PC-3 (cell line): ENCODE measurements at regions not wholly inside any gene's neighbourhood (a gene's known extent, or its start where the extent isn't known, plus 50 kb on each side); places are given as distances from the start of the nearest gene placed in this dataset.
A peak's percentile ranks its signal among the peaks of the same experiment; 100 is the strongest.

Source experiments
- ATAC-seq: fragments of 200-7000 bp; cut with Tn5 transposase; 2 replicates; pipeline ENCODE4 v1.9.1; 2020; ENCODE audit warnings: mild to moderate bottlenecking, moderate library complexity
- BruUV-seq: library from RNA; stranded (reverse); fragments of 400-500 nt; replicated peaks from 2 replicates; lab custom pipeline; 2021; lab: Mats Ljungman, UMichigan
- CTCF ChIA-PET: fragments of 300-600 bp; sonication (Branson Sonifier 250); formaldehyde crosslinking; loops from one replicate; lab custom pipeline; 2022; ENCODE audit warnings: antibody characterized with exemption; lab: Charles Lee
- POLR2A ChIA-PET: fragments of 300-600 bp; sonication (Branson Sonifier 250); formaldehyde crosslinking; loops from one replicate; lab custom pipeline; 2022; ENCODE audit warnings: antibody characterized with exemption; ENCODE audit not compliant: unreplicated experiment; lab: Charles Lee
- DNase-seq: peaks from one replicate; pipeline ENCODE4 v3.0.0-alpha.2; 2015
- H2AFZ ChIP-seq: fragments of 300-600 bp; sonication (generic); 2 replicates; pipeline ENCODE4 v1.6.0; 2016; ENCODE audit warnings: antibody characterized with exemption, low read length
- H3F3A ChIP-seq: fragments of 300-600 bp; sonication (generic); one replicate; pipeline ENCODE4 v1.6.0; 2017; ENCODE audit warnings: antibody characterized with exemption, low read length, control low read depth, mild to moderate bottlenecking; ENCODE audit not compliant: unreplicated experiment
- H3K27ac ChIP-seq: fragments of 300-600 bp; sonication (generic); 2 replicates; pipeline ENCODE4 v1.5.1; 2016; ENCODE audit warnings: mild to moderate bottlenecking, low read length
- H3K27me3 ChIP-seq: fragments of 300-600 bp; sonication (generic); 2 replicates; pipeline ENCODE4 v1.6.1; 2016; ENCODE audit warnings: low read length, mixed read lengths
- H3K36me3 ChIP-seq: fragments of 300-600 bp; sonication (generic); 2 replicates; pipeline ENCODE4 v1.6.1; 2016; ENCODE audit warnings: low read depth, mixed run types, low read length, mixed read lengths
- H3K4me1 ChIP-seq: fragments of 300-600 bp; sonication (generic); 2 replicates; pipeline ENCODE4 v1.5.1; 2016; ENCODE audit warnings: low read length; ENCODE audit not compliant: insufficient read depth
- H3K4me2 ChIP-seq: fragments of 300-600 bp; sonication (generic); 2 replicates; pipeline ENCODE4 v1.6.0; 2016; ENCODE audit warnings: low read length
- H3K4me3 ChIP-seq: fragments of 300-600 bp; sonication (generic); 2 replicates; pipeline ENCODE4 v1.5.1; 2016; ENCODE audit warnings: mild to moderate bottlenecking, low read length, mixed read lengths
- H3K79me2 ChIP-seq: fragments of 300-600 bp; sonication (generic); 2 replicates; pipeline ENCODE4 v1.6.1; 2017; ENCODE audit warnings: low read length, mixed read lengths
- H3K9ac ChIP-seq: fragments of 300-600 bp; sonication (generic); 2 replicates; pipeline ENCODE4 v1.6.0; 2016; ENCODE audit warnings: mild to moderate bottlenecking, low read length
- H3K9me2 ChIP-seq: fragments of 300-600 bp; sonication (generic); replicated peaks from 2 replicates; pipeline ENCODE4 v1.6.1; 2016; ENCODE audit warnings: mixed run types, low read length, mixed read lengths
- H3K9me3 ChIP-seq: fragments of 300-600 bp; sonication (generic); 2 replicates; pipeline ENCODE4 v1.6.1; 2016; ENCODE audit warnings: low read length, mixed read lengths
- H4K20me1 ChIP-seq: fragments of 300-600 bp; sonication (generic); 2 replicates; pipeline ENCODE4 v1.6.1; 2016; ENCODE audit warnings: low read length, mixed read lengths
- CTCF ChIP-seq: fragments of 300-600 bp; sonication (generic); conservative IDR thresholded peaks from 2 replicates; pipeline ENCODE4 v1.5.1; 2017; ENCODE audit warnings: antibody characterized with exemption, low read depth, mild to moderate bottlenecking, low read length
- EZH2 ChIP-seq: fragments of 300-600 bp; sonication (generic); IDR thresholded peaks from one replicate; pipeline ENCODE4 v1.6.1; 2017; ENCODE audit warnings: antibody characterized with exemption, mild to moderate bottlenecking, low read length; ENCODE audit not compliant: unreplicated experiment
- EZH2phosphoT487 ChIP-seq: fragments of 300-600 bp; sonication (generic); IDR thresholded peaks from 2 replicates; pipeline ENCODE4 v1.6.1; 2018; ENCODE audit warnings: mild to moderate bottlenecking, antibody characterized with exemption, low read length, borderline replicate concordance
- intact Hi-C: fragments of 100-400 bp; cut with micrococcal nuclease; formaldehyde crosslinking; loops from 2 replicates; pipeline ENCODE4 v1.9.0; 2023

GRCh38 chr3:41102053-41102556, 97.2 kb upstream of the CTNNB1 start:
- POLR2A ChIA-PET = no interaction called here
- ATAC-seq = peak; percentile 38
- no TSS peak for BruUV-seq

GRCh38 chr3:41102750-41103149, 96.6 kb upstream of the CTNNB1 start:
- Histone ChIP-seq H3F3A (no peaks in the 10 kb centered on the region), H3K27me3 (peaks cover 3% of the 10 kb centered on the region; the same call in 1 of the 2 replicates), H3K4me2 (no peak overlapping the region), H2AFZ (no peak overlapping the region), H3K9me3 (no peaks in the 10 kb centered on the region), H3K9me2 (no peaks in the 10 kb centered on the region), H3K4me1 (peaks cover 17% of the 10 kb centered on the region), H3K79me2 (no peaks in the 10 kb centered on the region), H4K20me1 (no peaks in the 10 kb centered on the region), H3K9ac (no peak overlapping the region), H3K27ac (peak overlapping the region; percentile 25), H3K36me3 (no peaks in the 10 kb centered on the region), H3K4me3 (no peak overlapping the region)
- DNase-seq = no peak
- ChIA-PET CTCF (no interaction called here), POLR2A (no interaction called here)
- BruUV-seq = no TSS peak
- intact Hi-C loops = no loop called here
- no peak for ATAC-seq
- TF ChIP-seq CTCF (no peak), EZH2phosphoT487 (no peak), EZH2 (no peak)

More at GRCh38 chr3:41102053-41102556, 97.2 kb upstream of the CTNNB1 start:
- no peaks in the 10 kb centered on the region for H3K36me3 ChIP-seq
- H2AFZ ChIP-seq = no peak overlapping the region
- intact Hi-C loops = no loop called here
- DNase-seq = peak; percentile 75
- CTCF ChIA-PET = no interaction called here
- H3K9me2 ChIP-seq = no peaks in the 10 kb centered on the region
- H3K27me3 ChIP-seq = no peaks in the 10 kb centered on the region
- H3K9ac ChIP-seq = no peak overlapping the region
- no peaks in the 10 kb centered on the region for H3K79me2 ChIP-seq
- no peak for TF ChIP-seq EZH2phosphoT487
- TF ChIP-seq CTCF = no peak
- TF ChIP-seq EZH2 = no peak
- peaks cover 17% of the 10 kb centered on the region for H3K4me1 ChIP-seq
- no peaks in the 10 kb centered on the region for H3K9me3 ChIP-seq
- H3K27ac ChIP-seq = peak overlapping the region; percentile 25
- H3F3A ChIP-seq = no peaks in the 10 kb centered on the region
- no peak overlapping the region for H3K4me3 ChIP-seq
- no peaks in the 10 kb centered on the region for H4K20me1 ChIP-seq
- H3K4me2 ChIP-seq = peak overlapping the region; percentile 11; the same call in 1 of the 2 replicates

GRCh38 chr3:41103200-41103599, 96.1 kb upstream of the CTNNB1 start:
- intact Hi-C loops = no loop called here
- ChIA-PET CTCF (no interaction called here), POLR2A (no interaction called here)
- H4K20me1 ChIP-seq = no peaks in the 10 kb centered on the region
- no peaks in the 10 kb centered on the region for H3K79me2 ChIP-seq
- no peak for TF ChIP-seq EZH2
- TF ChIP-seq CTCF = no peak
- TF ChIP-seq EZH2phosphoT487 = no peak
- no peaks in the 10 kb centered on the region for H3F3A ChIP-seq
- no peak overlapping the region for H3K27ac ChIP-seq
- H3K4me1 ChIP-seq = peaks cover 17% of the 10 kb centered on the region
- no peaks in the 10 kb centered on the region for H3K9me2 ChIP-seq
- no peaks in the 10 kb centered on the region for H3K9me3 ChIP-seq
- H3K27me3 ChIP-seq = peaks cover 8% of the 10 kb centered on the region; the same call in 1 of the 2 replicates
- no peak overlapping the region for H3K4me3 ChIP-seq
- no peak overlapping the region for H3K9ac ChIP-seq
- ATAC-seq (no peak), DNase-seq (no peak)
- H3K4me2 ChIP-seq = no peak overlapping the region
- no peaks in the 10 kb centered on the region for H3K36me3 ChIP-seq
- no peak overlapping the region for H2AFZ ChIP-seq
- no TSS peak for BruUV-seq
